NCI-H345 treated with DMSO at 0.1 percent for 48 hours (cell line): ENCODE measurements at regions not wholly inside any gene's neighbourhood (a gene's known extent, or its start where the extent isn't known, plus 50 kb on each side); places are given as distances from the start of the nearest gene placed in this dataset.
"Not testable (repeated sequence)": the region's sequence is repeated elsewhere in the genome, so short reads cannot be mapped to it uniquely, and the experiment has no call there.

ENCODE experiments used
- DNase-seq: peaks from one replicate; lab custom pipeline; 2025; ENCODE audit not compliant: unreplicated experiment; lab: John Stamatoyannopoulos, UW

DNA sequence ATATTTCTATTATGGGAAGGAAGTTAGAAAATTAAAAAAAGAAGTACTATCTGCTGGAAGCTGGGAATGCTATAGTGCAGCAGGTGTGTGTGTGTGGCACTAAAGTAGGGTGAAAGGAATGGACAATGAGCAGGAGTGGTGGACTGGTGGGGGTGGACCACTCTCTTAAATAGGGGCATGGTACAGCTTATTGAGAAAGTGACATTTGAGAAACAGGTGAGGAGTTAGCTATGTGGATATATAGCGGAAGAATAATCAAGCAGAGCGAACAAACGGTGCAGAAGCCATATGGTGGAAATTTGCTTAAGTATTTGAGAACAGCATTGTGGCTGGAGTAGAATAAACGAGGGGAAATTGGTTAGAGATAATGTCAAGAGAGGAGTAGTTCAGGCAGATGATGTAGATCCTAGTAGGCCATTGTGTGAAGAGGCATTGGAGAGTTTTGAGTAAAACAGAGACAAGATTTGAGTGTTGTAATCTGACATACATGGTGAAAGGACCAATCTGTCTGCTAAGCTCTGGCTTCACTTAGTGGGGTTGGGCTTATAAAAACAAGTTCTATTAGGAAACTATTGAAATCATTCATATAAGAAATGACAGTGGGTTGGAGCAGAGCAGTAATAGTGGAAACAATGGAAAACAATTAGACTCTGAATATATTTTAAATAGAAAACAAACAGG lies 149.2 kb upstream of the SYT10 start:
- no peak for DNase-seq

DNA sequence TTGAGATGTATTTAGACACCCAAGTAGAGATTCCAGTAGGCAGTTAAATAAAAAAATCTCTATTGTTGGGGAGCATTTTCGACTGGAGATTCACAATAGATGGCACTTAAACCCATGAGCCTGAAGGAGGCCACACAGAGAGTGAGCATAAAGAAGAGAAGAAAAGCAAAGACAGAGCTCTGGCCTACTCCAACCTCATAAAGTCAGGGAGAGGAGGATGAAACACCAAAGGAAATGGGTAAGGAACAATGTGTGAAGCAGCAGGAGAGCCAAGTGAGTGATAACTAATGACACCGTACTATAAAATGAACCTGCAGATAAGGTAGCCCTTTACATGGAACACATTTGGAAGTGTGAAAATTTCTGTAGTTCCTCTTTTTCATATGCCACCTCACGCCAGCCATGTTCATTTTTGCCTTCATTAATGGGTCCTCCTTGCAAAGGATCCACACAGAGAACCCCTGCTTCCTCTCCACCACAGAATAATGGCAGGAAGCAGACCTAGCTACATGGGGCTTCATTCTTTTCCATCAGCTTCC lies 150.0 kb upstream of the SYT10 start:
- no peak for DNase-seq

DNA sequence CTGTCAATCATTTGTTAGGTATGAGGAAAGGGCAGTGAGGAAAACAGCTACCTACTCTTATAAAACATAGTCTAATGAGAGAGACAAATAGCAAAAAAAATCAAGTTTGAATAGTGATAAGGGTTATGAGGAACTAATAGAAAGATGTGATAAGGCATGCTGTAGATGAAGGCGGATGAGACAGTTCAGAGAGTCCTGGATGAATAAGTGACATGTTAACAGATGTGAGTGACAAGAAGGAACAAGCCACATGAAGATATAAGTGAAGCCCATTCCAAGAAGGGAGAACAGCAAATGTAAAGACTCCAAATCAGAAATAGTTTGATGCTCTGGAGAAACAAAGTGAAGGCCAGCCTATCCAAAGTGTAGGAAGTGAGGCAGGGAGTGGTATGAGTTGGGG lies 154.1 kb upstream of the SYT10 start:
- no peak for DNase-seq

DNA sequence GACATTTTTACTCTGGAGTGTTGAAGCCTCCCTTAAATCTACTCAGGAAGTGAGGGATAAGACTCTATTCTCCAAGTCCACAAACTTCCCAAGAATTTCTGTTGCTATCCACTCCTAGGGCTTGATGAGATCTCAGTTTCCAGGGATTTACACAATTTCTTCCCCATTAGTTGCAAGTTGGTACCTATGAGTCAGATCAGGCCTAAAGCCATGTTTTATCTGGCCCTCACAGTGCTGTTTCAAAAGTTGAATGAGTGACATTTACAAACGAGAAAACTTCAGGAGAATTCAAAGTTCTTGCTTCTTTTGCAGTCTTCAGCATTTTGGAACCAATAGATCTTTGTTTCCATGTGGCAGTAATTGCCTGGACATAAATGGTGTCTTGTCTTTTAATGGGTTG lies 156.4 kb upstream of the SYT10 start:
- DNase-seq = no peak

DNA sequence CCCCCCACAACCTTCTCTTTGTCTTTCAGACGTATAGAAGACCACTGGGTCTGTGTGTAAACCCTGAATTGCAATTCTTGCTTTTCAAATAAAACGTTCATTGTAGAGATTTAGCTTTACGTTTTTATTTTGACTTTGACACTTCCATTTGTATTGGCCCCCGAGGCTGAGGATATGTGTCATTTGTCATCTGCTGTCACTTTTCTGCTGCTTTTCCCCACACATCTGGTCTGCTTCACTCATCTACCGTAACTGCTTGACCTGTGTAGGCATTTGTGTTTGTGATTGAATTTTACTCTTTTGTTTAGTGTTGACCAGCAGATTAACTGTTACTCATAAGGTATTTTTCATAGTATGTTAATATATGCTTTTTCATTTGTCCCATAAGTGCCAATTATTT lies 157.2 kb upstream of the SYT10 start:
- DNase-seq = no peak

DNA sequence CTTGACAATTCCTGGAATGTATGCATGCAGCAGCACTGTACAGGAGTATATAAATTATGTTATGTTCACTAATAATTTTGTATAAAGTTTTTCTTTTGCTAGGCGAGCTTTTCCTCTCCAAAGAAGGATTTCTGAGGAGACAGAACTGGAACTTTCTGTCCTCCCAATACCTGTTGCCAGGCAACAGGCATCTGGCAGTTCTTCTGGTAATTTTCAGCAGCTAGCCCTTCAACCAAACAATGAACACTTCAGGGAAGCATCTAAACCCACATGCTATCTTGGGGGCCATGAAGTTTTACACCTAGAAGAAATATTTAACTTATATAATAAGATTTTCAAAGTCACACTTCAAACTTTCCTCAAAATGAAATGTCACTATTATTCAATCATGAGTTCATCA lies 162.9 kb upstream of the SYT10 start:
- no peak for DNase-seq

DNA sequence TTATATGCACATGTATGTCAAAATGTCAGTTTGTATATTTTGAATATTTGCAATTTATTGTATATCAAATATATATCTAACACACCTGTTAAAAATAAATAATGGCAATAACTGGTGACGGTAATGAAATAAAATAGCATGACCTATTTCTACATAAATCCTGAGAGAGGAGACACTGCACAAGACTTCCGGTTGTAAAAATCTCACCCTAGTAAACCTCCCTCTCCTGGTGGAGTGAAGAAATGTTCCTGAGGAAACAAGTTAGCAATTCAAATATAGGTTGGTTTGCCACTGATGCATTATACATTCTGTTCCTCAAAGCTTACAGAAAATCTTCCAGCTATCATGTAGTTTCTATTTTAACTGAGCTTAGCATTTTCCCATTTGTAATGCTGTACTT lies 166.1 kb upstream of the SYT10 start:
- DNase-seq = peak; percentile 16

DNA sequence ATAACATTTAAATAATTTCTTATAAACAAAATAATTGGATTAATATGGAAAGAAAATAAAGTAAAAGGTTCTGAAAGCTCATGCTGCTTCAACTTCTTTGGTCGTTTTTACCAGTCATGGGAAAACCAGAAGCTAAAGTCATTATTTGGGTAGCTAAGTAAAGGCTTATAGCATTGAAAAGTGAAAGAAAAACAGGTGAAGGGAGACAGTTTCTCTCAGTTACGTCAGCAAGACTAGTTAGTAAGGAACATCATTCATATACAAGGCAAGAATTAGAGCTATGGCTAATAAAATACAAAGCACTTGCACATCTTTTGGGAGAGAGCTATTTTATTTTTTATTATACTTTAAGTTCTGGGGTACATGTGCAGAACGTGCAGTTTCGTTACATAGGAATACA lies 170.3 kb upstream of the SYT10 start:
- no peak for DNase-seq

DNA sequence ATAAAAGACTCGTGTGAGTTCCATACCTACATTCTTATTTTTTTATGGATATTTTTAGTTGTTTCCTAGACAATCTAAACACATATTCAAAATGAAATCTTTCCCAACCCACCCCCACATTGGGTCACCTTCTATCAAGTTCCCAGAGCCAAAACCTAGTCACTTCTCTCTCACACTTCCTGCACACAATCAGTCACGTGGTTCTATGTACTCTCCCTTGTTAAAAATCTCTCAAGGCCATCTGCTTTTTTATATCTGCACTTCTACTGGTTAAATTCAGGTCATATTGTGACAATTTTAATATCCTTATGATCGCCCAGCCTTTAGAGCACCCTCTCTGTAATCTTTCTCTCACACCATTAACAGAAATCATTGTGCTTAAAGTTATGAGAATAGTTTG lies 175.0 kb upstream of the SYT10 start:
- no peak for DNase-seq

DNA sequence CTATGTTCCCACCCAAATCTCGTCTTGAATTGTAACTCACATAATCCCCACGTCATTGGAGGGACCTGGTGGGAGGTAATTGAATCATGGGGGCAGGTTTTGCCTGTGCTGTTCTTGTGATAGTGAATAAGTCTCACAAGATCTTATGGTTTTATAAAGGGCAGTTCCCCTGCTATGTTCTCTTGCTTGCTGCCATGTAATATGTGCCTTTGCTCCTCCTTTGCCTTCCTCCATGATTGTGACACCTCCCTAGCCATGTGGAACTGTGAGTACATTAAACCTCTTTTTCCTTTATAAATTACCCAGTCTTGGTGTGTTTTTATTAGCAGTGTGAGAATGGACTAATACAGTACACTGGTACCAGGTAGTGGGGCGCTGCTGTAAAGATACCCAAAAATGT lies 177.6 kb upstream of the SYT10 start:
- no peak for DNase-seq

DNA sequence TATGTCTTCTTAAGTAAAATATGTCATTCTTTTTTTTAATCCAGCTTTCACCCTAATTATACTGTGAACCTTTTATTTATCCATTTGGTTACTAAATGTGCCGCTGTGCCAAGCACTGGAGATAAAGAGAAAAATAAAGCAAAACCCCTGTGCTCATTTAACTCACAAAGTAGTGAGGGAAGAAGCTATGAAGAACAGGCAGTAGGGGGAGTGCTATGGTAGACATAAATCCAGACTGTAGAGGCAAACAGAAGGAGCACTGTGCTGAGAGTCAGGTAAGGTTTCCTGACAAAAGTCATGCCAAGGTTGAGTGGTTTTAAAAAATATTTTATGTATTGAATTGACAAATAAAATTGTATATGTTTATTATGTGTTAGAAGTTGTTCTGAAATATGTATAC lies 188.5 kb upstream of the SYT10 start:
- DNase-seq = no peak

DNA sequence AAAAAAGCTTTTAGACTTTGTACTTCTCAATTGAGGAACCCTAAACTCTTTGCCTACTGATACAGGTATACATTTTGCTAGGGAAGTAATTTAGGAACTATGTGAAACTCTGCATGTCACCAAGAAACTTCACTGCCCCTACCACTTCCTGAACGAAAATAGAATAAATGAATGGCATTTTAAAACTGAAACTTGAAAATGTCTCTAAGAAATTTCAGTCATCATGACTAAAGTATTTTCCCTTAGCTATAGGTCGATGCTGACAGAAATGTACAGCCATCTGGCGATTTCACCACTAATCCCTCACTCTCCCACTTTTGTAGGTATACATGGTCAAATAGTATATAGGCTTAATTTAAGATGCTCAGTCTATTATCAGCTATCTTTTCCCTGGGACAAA lies 194.9 kb upstream of the SYT10 start:
- no peak for DNase-seq

DNA sequence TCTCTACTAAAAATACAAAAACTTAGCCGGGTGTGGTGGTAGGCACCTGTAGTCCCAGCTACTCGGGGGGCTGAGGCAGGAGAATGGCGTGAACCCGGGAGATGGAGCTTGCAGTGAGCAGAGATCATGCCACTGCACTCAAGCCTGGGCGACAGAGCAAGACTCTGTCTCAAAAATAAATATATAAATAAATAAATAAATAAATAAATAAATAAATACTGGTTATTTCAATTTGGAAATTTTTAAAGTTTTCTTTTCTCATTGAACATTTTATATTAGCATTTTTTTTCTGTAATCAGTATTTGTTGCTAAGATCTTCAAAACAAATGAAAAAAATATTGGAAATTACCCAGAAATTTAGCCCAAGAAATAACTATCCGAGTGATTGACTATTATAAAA lies 197.3 kb upstream of the SYT10 start:
- DNase-seq = not testable (repeated sequence)

DNA sequence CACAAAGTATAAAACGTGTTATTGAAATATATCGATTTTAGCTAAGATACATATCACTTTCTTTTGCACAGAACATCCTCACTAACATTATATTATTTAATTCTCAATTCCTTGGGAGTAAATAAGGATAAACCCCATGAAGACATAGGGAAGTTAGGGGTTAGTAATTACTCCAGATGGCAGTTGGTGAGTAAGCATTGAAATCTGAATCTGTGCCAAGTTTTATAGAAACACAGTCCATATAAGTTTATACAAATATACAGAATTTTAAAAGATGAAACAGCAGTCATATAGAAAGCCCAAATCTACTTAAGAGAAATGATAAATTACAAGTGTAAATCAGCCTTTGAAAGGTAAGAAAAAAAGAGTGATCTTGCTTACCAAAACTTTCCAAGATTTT lies 200.4 kb upstream of the SYT10 start:
- DNase-seq = no peak

DNA sequence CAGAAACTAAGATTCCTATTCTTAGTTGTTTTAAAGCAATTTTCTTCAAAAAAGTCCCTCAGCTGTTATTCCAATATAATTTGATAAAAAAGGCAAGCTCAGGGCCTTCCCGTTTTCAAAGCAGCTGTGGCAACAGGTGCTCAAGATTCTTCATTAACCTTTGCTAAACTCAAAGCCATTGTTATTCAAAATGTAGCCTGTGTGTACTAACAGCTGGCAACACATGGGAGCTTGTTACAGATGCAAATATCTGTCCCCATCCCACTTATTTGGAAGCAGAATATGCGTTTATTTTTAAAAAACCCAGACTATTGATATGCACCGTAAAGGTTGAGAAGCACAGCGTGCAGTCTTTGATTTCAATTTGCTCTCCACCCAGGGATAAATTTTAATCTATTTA lies 210.4 kb upstream of the SYT10 start:
- DNase-seq = no peak

DNA sequence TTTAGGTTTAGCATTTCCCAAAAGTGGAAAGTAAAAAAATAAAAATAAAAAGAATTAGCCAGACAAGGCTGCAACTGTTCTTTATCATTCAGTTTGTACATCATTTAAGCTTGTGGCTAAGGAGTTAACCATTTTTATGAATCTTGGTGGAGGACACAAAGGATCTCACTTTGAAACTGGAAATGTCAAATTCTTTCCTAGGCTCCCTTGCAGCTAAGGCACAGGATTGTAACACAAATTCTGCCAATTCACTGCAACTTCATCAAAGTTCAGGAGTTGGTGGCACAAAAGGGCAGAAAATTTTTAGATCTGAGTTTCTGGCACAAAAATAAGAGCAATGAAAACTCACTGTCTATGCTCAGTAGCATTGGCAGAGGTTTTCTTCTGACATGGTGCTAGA lies 211.2 kb upstream of the SYT10 start:
- DNase-seq = no peak

DNA sequence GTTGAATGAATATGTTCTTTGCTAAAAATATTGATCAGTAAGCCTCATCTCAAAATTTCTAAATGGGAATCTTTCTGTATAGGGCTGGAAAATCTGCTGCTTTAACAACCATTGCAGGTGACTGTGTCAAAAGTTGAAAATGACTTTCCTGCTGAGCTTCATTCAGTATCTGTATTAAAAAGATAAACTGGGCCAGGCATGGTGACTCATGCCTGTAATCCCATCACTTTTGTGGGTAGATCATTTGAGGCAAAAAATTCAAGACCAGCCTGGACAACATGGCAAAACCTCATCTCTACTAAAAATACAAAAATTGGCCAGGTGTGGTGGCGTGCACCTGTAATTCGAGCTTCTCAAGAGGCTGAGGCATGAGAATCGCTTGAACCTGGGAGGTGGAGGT lies 213.7 kb upstream of the SYT10 start:
- DNase-seq = no peak

DNA sequence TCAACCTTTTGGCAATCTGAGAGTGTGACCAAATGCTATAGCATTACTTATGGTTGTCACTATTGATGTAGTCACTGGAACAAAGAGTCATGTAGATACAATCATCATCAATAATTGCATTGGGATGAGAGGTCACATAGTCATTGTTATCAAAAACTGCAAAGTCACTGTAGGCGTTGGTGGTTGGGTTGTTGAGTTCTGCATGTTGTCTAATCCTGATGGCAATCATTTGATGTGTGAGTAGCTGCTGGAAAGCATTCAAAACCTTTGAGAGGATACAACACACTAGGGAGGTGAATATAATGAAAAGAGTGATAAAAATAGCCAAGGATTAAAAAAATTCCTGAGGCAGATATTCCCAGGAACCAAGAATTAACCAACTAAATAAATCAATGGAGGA lies 214.7 kb upstream of the SYT10 start:
- no peak for DNase-seq

DNA sequence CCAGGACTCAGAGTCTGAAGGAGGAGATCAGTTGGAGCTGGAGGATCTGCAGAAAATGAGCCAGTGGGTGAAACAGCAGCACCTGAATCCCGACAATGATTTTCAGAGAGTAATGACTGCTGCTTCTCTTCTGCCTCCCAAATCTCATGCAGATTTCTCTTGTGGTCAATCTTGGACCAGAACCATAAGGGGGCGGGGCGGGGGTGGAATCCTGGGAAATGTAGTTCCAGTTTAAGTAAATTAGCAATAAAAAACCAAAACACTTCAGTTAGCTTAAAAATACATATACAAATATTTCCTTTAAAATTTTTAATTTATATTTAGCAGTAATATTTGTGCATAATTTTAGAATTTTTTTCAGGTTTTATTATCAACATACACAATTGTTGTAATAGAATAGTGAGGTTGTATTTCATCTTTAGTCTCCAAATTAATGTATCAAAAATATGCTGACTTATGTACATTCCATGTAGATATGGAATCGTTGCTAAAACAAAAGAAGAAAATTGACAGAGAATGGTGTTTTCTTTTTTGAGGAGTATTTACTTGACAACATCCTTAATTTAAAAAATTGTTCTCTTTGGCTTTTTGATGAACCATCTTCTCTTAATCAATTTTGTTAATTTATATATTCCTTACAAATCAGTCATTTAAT lies 223.5 kb upstream of the SYT10 start:
- DNase-seq = no peak

DNA sequence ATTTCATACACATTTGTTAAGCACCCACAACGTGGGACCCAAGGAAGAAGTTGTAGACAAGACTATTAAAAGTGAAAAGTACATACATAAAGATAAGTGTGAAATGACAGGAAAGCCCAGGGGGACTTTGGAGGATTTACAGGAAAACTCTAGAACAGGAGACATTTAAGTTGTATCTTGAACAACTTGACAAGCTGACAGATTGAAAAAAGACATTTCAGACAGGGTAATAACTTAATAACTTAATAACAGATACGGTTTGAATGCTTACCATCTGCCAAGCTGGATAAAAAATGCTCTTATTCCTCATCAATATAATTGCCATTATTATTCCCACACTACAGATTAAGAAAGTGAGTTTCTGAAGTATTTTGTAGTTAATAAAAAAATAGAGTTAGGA lies 229.7 kb upstream of the SYT10 start:
- no peak for DNase-seq

DNA sequence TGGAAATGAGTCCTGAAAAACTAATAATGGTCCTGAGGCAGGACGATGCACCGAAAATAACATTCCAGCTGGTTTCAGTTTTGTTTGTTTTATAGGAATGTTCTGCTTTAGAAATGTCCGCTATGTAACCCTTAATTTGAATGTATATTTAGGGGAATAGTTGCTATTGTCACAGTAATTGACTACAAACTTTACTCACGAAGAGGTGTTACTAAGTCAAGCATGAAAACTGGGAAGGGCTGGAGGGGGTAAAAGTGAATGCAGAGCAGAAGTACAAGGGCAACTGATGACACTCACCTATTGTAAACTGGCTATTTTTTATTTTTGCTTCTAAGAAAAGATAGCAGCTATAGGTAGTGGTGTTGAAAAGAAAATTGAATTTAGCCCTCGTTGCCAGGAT lies 230.7 kb upstream of the SYT10 start:
- DNase-seq = no peak

DNA sequence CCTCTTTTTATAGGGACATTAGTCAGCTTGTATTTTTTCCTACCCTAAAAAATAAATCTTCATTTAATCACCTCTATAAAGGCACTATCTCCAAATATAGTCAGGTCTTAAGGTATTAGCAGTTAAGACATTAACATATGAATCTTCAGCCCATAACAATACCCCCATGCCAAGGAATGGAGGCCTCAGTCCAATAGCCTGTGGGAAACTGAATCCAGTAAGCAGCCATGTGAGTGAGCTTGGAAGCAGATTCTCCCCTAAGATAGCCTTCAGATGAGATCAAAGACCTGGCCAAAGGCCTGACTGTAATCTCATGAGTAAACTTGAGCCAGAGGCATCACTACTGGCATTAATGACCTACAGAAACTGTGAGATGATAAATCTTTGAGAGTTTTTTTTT lies 232.1 kb upstream of the SYT10 start:
- DNase-seq = no peak
